ENCODE measurements at regions not wholly inside any gene's neighbourhood (a gene's known extent, or its start where the extent isn't known, plus 50 kb on each side); places are given as distances from the start of the nearest gene placed in this dataset.
A peak's percentile ranks its signal among the peaks of the same experiment; 100 is the strongest.

DNA sequence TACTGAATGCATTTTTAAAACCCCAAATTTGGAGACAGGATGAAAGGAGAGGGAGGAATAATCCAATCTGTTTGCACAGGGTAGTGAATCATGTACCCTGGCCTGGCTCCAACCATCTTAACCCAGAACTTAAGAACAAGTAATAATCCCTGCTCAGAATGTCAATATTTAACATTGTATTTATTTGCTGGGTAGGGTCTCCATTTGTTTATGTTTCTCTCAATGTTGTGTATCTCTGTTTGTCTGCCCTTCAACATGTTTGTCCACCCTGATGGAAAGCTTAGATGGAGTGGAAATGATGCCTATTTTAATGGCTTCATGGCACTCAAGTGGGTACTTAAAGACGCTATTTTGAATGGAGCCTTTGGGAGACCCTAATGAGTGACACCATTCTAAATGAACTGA, 54.4 kb upstream of the CDC42BPA start:
- no peaks in the 10 kb centered on the region for H3K36me3 ChIP-seq (ENCODE audit: control insufficient read depth in 2 of 2, insufficient read depth in 1 of 2, low read length in 2 of 2)
- TF ChIP-seq, protein P1, sequence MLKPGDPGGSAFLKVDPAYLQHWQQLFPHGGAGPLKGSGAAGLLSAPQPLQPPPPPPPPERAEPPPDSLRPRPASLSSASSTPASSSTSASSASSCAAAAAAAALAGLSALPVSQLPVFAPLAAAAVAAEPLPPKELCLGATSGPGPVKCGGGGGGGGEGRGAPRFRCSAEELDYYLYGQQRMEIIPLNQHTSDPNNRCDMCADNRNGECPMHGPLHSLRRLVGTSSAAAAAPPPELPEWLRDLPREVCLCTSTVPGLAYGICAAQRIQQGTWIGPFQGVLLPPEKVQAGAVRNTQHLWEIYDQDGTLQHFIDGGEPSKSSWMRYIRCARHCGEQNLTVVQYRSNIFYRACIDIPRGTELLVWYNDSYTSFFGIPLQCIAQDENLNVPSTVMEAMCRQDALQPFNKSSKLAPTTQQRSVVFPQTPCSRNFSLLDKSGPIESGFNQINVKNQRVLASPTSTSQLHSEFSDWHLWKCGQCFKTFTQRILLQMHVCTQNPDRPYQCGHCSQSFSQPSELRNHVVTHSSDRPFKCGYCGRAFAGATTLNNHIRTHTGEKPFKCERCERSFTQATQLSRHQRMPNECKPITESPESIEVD (tag by site-specific recombination; IDR thresholded peaks at IDR 0.05), result peak; percentile 18; the same call in 1 of the 2 replicates
- TF ChIP-seq EGR2 (tag by site-specific recombination; IDR thresholded peaks at IDR 0.05; ENCODE audit: low read depth), result no peak
- TF ChIP-seq YY2 (tag by site-specific recombination; IDR thresholded peaks at IDR 0.05), result no peak
- TF ChIP-seq FEZF1 (tag by site-specific recombination; IDR thresholded peaks at IDR 0.05), result 0 out of 2 replicates have a peak, but pooled peaks have one; percentile 11
- TF ChIP-seq, protein P2, sequence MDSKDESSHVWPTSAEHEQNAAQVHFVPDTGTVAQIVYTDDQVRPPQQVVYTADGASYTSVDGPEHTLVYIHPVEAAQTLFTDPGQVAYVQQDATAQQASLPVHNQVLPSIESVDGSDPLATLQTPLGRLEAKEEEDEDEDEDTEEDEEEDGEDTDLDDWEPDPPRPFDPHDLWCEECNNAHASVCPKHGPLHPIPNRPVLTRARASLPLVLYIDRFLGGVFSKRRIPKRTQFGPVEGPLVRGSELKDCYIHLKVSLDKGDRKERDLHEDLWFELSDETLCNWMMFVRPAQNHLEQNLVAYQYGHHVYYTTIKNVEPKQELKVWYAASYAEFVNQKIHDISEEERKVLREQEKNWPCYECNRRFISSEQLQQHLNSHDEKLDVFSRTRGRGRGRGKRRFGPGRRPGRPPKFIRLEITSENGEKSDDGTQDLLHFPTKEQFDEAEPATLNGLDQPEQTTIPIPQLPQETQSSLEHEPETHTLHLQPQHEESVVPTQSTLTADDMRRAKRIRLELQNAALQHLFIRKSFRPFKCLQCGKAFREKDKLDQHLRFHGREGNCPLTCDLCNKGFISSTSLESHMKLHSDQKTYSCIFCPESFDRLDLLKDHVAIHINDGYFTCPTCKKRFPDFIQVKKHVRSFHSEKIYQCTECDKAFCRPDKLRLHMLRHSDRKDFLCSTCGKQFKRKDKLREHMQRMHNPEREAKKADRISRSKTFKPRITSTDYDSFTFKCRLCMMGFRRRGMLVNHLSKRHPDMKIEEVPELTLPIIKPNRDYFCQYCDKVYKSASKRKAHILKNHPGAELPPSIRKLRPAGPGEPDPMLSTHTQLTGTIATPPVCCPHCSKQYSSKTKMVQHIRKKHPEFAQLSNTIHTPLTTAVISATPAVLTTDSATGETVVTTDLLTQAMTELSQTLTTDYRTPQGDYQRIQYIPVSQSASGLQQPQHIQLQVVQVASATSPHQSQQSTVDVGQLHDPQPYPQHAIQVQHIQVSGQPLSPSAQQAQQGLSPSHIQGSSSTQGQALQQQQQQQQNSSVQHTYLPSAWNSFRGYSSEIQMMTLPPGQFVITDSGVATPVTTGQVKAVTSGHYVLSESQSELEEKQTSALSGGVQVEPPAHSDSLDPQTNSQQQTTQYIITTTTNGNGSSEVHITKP (tag by site-specific recombination; IDR thresholded peaks at IDR 0.05), result peak; percentile 76
- ChIA-PET POLR2A (no interaction called here), CTCF (interaction anchor here (1.1 to 1.7 kb wide), 2 partner anchors 59 to 66 kb away, joined by 3 to 4 read pairs; no protein-coding TSS in a partner anchor)
- H3K9me3 ChIP-seq (ENCODE audit: control insufficient read depth, insufficient read depth, low read depth, low read length), result no peaks in the 10 kb centered on the region
- no peak overlapping the region for H3K27ac ChIP-seq (ENCODE audit: extremely low read depth, low read depth, low read length)
- H3K4me1 ChIP-seq (ENCODE audit: control insufficient read depth, insufficient read depth, low read length), result peaks cover 34% of the 10 kb centered on the region
- H3K4me3 ChIP-seq (ENCODE audit: low read depth, low read length), result no peak overlapping the region

DNA sequence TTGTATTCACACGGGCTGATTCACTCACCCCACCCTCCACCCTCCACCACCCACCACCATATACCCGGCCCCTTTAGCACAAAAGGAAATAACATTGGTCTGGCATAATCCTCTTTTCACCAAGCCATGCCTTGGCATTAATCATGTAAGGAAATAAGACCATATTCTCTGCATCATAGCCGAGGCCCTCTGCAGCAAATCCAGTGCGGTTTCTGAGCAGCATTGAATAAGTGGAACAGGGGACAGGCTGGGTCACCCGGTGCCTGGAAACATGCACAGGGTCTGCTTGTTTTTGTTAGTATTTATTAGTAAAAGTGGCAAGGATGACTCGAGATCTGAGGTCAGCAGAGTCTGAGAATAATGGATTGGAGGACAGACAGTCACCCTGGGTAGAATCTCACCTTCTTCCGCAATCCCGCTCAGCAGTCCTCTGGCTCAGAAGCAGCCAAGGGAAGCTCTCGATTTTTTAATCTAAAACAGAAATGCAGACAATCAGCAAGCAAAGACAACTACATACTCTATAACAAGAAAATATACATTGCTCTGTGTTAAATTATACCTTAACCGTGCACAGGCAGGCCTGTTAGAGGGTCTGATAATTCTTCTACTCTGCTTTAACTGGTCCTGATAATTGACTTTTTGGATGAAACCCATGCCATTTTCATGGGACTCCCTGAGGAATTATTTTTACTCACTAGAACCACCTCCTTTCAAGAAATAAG, 52.4 kb upstream of the CDC42BPA start:
- Histone ChIP-seq H3K9me3 (ENCODE audit: control insufficient read depth, insufficient read depth, low read depth, low read length) (no peaks in the 10 kb centered on the region), H3K4me3 (ENCODE audit: low read depth, low read length) (no peak overlapping the region), H3K4me1 (ENCODE audit: control insufficient read depth, insufficient read depth, low read length) (peaks cover 34% of the 10 kb centered on the region), H3K27ac (ENCODE audit: extremely low read depth, low read depth, low read length) (no peak overlapping the region), H3K36me3 (ENCODE audit: control insufficient read depth in 2 of 2, insufficient read depth in 1 of 2, low read length in 2 of 2) (no peaks in the 10 kb centered on the region)
- TF ChIP-seq GLIS1 (tag by site-specific recombination; IDR thresholded peaks at IDR 0.05), result no peak
- TF ChIP-seq ZBTB17 (tag by site-specific recombination; IDR thresholded peaks at IDR 0.05), result peak; percentile 53; the same call in 1 of the 2 replicates
- TF ChIP-seq, protein P2 (tag by site-specific recombination; IDR thresholded peaks at IDR 0.05), result no peak
- TF ChIP-seq ZFHX2 (tag by site-specific recombination; conservative IDR thresholded peaks at IDR 0.05), result 0 out of 2 replicates have a peak, but pooled peaks have one; percentile 22
- no peak for TF ChIP-seq ZNF174 (tag by site-specific recombination; IDR thresholded peaks at IDR 0.05)
- 0 out of 2 replicates have a peak, but pooled peaks have one; percentile 18 for TF ChIP-seq EGR2 (tag by site-specific recombination; IDR thresholded peaks at IDR 0.05; ENCODE audit: low read depth)
- TF ChIP-seq ZBTB48 (tag by site-specific recombination; IDR thresholded peaks at IDR 0.05), result peak; percentile 90
- ChIA-PET POLR2A (no interaction called here), CTCF (interaction anchor here (0.6 kb wide), 2 partner anchors 27 to 737 kb away, joined by 3 read pairs; no protein-coding TSS in a partner anchor)
